Gastroesophageal sphincter (tissue), 3 donors: ENCODE measurements at regions not wholly inside any gene's neighbourhood (a gene's known extent, or its start where the extent isn't known, plus 50 kb on each side); places are given as distances from the start of the nearest gene placed in this dataset.

ENCODE experiments used
- CTCF ChIP-seq, 4 experiments: fragments of 200-600 bp in 2 of 4; fragments of 450-650 bp in 2 of 4; sonication (generic) in 1 of 4; IDR thresholded peaks; one replicate each; pipeline ENCODE4 v1.5.1; 2017 to 2019; ENCODE audit warnings: antibody characterized with exemption in 4 of 4, mild to moderate bottlenecking in 2 of 4, moderate library complexity in 2 of 4
- EP300 ChIP-seq: sonication (generic); formaldehyde crosslinking; IDR thresholded peaks from one replicate; pipeline ENCODE4 v1.6.1; 2017; ENCODE audit warnings: antibody characterized with exemption, mild to moderate bottlenecking
- POLR2A ChIP-seq, 2 donors: fragments of 450-650 bp; IDR thresholded peaks; one replicate each; pipeline ENCODE4 v1.6.1; 2017; ENCODE audit warnings: antibody characterized with exemption in 2 of 2, mild to moderate bottlenecking in 2 of 2, moderate library complexity in 1 of 2
- POLR2AphosphoS5 ChIP-seq: sonication (generic); formaldehyde crosslinking; IDR thresholded peaks from one replicate; pipeline ENCODE4 v1.6.1; 2017; ENCODE audit warnings: antibody characterized with exemption

- TF ChIP-seq POLR2A (IDR thresholded peaks at IDR 0.05), result no peak
- no peak for TF ChIP-seq CTCF (IDR thresholded peaks at IDR 0.05)
- TF ChIP-seq EP300, result no peak
- no peak for TF ChIP-seq POLR2AphosphoS5
These were observed 395.9 kb upstream of the ZNF717 start for GRCh38 chr3:76181213-76181612.
